Body of pancreas (tissue), 4 donors: ENCODE measurements at regions not wholly inside any gene's neighbourhood (a gene's known extent, or its start where the extent isn't known, plus 50 kb on each side); places are given as distances from the start of the nearest gene placed in this dataset.
"Not testable (repeated sequence)": the region's sequence is repeated elsewhere in the genome, so short reads cannot be mapped to it uniquely, and the experiment has no call there.

Source experiments
- POLR2A ChIP-seq, 3 donors: fragments of 450-650 bp; IDR thresholded peaks; one replicate each; pipeline ENCODE4 v1.6.1; 2016; ENCODE audit warnings: antibody characterized with exemption in 3 of 3, mild to moderate bottlenecking in 2 of 3
- TF ChIP-seq, protein P1 (sequence below), 7 experiments: fragments of 450-650 bp in 4 of 7; fragments of 200-600 bp in 3 of 7; sonication (generic) in 3 of 7; IDR thresholded peaks; one replicate each; pipeline ENCODE4 v1.5.1; 2016 to 2019; ENCODE audit warnings: antibody characterized with exemption in 7 of 7

DNA sequence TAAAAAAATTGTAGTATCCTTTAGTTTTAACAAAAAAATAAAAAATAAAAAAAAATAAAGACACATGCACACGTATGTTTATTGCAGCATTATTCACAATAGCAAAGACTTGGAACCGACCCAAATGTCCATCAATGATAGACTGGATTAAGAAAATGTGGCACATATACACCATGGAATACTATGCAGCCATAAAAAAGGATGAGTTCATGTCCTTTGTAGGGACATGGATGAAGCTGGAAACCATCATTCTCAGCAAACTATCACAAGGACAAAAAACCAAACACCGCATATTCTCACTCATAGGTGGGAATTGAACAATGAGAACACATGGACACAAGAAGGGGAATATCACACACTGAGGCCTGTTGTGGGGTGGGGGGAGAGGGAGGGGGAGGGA lies 370.4 kb downstream of the VRK1 start:
- not testable (repeated sequence) for TF ChIP-seq POLR2A (IDR thresholded peaks at IDR 0.05)
- TF ChIP-seq, protein P1, sequence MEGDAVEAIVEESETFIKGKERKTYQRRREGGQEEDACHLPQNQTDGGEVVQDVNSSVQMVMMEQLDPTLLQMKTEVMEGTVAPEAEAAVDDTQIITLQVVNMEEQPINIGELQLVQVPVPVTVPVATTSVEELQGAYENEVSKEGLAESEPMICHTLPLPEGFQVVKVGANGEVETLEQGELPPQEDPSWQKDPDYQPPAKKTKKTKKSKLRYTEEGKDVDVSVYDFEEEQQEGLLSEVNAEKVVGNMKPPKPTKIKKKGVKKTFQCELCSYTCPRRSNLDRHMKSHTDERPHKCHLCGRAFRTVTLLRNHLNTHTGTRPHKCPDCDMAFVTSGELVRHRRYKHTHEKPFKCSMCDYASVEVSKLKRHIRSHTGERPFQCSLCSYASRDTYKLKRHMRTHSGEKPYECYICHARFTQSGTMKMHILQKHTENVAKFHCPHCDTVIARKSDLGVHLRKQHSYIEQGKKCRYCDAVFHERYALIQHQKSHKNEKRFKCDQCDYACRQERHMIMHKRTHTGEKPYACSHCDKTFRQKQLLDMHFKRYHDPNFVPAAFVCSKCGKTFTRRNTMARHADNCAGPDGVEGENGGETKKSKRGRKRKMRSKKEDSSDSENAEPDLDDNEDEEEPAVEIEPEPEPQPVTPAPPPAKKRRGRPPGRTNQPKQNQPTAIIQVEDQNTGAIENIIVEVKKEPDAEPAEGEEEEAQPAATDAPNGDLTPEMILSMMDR (IDR thresholded peaks at IDR 0.05): not testable (repeated sequence)
